Germinal center (tissue), 1 donor: ENCODE measurements at regions not wholly inside any gene's neighbourhood (a gene's known extent, or its start where the extent isn't known, plus 50 kb on each side); places are given as distances from the start of the nearest gene placed in this dataset.
"Not testable (repeated sequence)": the region's sequence is repeated elsewhere in the genome, so short reads cannot be mapped to it uniquely, and the experiment has no call there.

Experiments used
- DNase-seq: peaks from one replicate; pipeline ENCODE4 v3.0.0; 2012; ENCODE audit warnings: mixed read lengths, low spot score

GRCh38 chr3:124318656-124319055 is 326.7 kb upstream of the ROPN1 start:
- peak; percentile 23 for DNase-seq

GRCh38 chr3:124320976-124321375 is 329.1 kb upstream of the ROPN1 start:
- DNase-seq = no peak

- DNase-seq = no peak
Observed at GRCh38 chr3:124322309-124322880, 330.5 kb upstream of the ROPN1 start.

- no peak for DNase-seq
Observed at GRCh38 chr3:124322966-124323365, 331.0 kb upstream of the ROPN1 start.

GRCh38 chr3:124325248-124325647 is 333.3 kb upstream of the ROPN1 start:
- DNase-seq = no peak

- no peak for DNase-seq
Observed at GRCh38 chr3:124329723-124330122, 337.8 kb upstream of the ROPN1 start.

GRCh38 chr3:124333931-124334640 is 342.2 kb upstream of the ROPN1 start:
- no peak for DNase-seq

GRCh38 chr3:124336067-124336656 is 344.2 kb upstream of the ROPN1 start:
- no peak for DNase-seq

GRCh38 chr3:124345845-124346244 is 353.9 kb upstream of the ROPN1 start:
- no peak for DNase-seq

GRCh38 chr3:124346487-124346886 is 354.6 kb upstream of the ROPN1 start:
- DNase-seq = no peak

GRCh38 chr3:124347418-124347817 is 355.5 kb upstream of the ROPN1 start:
- DNase-seq = no peak

- DNase-seq = not testable (repeated sequence)
Observed at GRCh38 chr3:124348555-124348954, 356.6 kb upstream of the ROPN1 start.

- DNase-seq = peak; percentile 8
Observed at GRCh38 chr3:124351430-124352148, 359.7 kb upstream of the ROPN1 start.

GRCh38 chr3:124352149-124352539 is 360.2 kb upstream of the ROPN1 start:
- DNase-seq = no peak

- DNase-seq = no peak
Observed at GRCh38 chr3:124353691-124354090, 361.8 kb upstream of the ROPN1 start.

GRCh38 chr3:124354150-124354549 is 362.2 kb upstream of the ROPN1 start:
- DNase-seq = no peak

GRCh38 chr3:124358156-124358555 is 366.2 kb upstream of the ROPN1 start:
- DNase-seq = no peak

- no peak for DNase-seq
Observed at GRCh38 chr3:124360155-124360554, 368.2 kb upstream of the ROPN1 start.

GRCh38 chr3:124360563-124360962 is 368.6 kb upstream of the ROPN1 start:
- DNase-seq = no peak

- DNase-seq = no peak
Observed at GRCh38 chr3:124361566-124361965, 368.7 kb upstream of the UMPS start.

- DNase-seq = no peak
Observed at GRCh38 chr3:124362455-124362854, 367.8 kb upstream of the UMPS start.

- DNase-seq = no peak
Observed at GRCh38 chr3:124363476-124363875, 366.8 kb upstream of the UMPS start.
